IMR-90 (cell line): ENCODE measurements at regions not wholly inside any gene's neighbourhood (a gene's known extent, or its start where the extent isn't known, plus 50 kb on each side); places are given as distances from the start of the nearest gene placed in this dataset.

Experiments used
- ATAC-seq: fragments of 200-7000 bp; cut with Tn5 transposase; 2 replicates; pipeline ENCODE4 v1.9.1; 2020; ENCODE audit warnings: low read depth, mild to moderate bottlenecking, moderate library complexity
- BruUV-seq: library from RNA; stranded (reverse); fragments of 400-500 nt; replicated peaks from 2 replicates; lab custom pipeline; 2021; lab: Mats Ljungman, UMichigan
- CTCF ChIA-PET: fragments of 300-600 bp; formaldehyde crosslinking; extraction: SDS; loops from one replicate; lab custom pipeline; 2021; ENCODE audit warnings: antibody characterized with exemption; lab: Yijun Ruan, JAX
- POLR2A ChIA-PET: fragments of 300-600 bp; sonication (Branson Sonifier 250); formaldehyde crosslinking; loops from one replicate; lab custom pipeline; 2022; ENCODE audit warnings: antibody characterized with exemption; ENCODE audit not compliant: unreplicated experiment; lab: Charles Lee
- DNase-seq: peaks from one replicate; pipeline ENCODE4 v3.0.0; 2013
- H2AFZ ChIP-seq: replicated peaks from 2 replicates; pipeline ENCODE3; 2013; ENCODE audit warnings: low read length, mild to moderate bottlenecking; ENCODE audit not compliant: poor library complexity
- H2AK5ac ChIP-seq: 2 replicates; pipeline ENCODE4 v1.6.1; 2013; ENCODE audit warnings: low read depth, low read length, inconsistent platforms
- H2AK9ac ChIP-seq: replicated peaks from 2 replicates; pipeline ENCODE3; 2013; ENCODE audit warnings: mild to moderate bottlenecking, low read depth, low read length, moderate library complexity; ENCODE audit not compliant: poor library complexity
- H2BK120ac ChIP-seq: 2 replicates; pipeline ENCODE4 v1.6.1; 2013; ENCODE audit warnings: low read depth, low read length, inconsistent platforms
- H2BK15ac ChIP-seq: 3 replicates; pipeline ENCODE4 v1.6.1; 2013; ENCODE audit warnings: low read depth, low read length, inconsistent platforms
- H2BK20ac ChIP-seq: 2 replicates; pipeline ENCODE4 v1.6.1; 2013; ENCODE audit warnings: low read depth, mild to moderate bottlenecking, inconsistent platforms, low read length, moderate library complexity
- H2BK5ac ChIP-seq: 2 replicates; pipeline ENCODE4 v1.6.1; 2013; ENCODE audit warnings: mild to moderate bottlenecking, low read depth, low read length, inconsistent platforms; ENCODE audit not compliant: poor library complexity, severe bottlenecking
- H3K14ac ChIP-seq: replicated peaks from 2 replicates; pipeline ENCODE4 v1.6.1; 2013; ENCODE audit warnings: low read depth, low read length, inconsistent platforms
- H3K18ac ChIP-seq: 2 replicates; pipeline ENCODE4 v1.6.1; 2013; ENCODE audit warnings: low read depth, low read length, control low read depth
- H3K23ac ChIP-seq: 2 replicates; pipeline ENCODE4 v1.6.1; 2013; ENCODE audit warnings: low read depth, low read length, inconsistent platforms
- H3K27ac ChIP-seq: 2 replicates; pipeline ENCODE4 v1.5.1; 2013; ENCODE audit warnings: mild to moderate bottlenecking, control low read depth, low read length; ENCODE audit not compliant: insufficient read depth
- H3K27me3 ChIP-seq: 2 replicates; pipeline ENCODE4 v1.6.1; 2013; ENCODE audit warnings: low read length; ENCODE audit not compliant: control insufficient read depth, insufficient read depth
- H3K36me3 ChIP-seq: 2 replicates; pipeline ENCODE4 v1.6.1; 2013; ENCODE audit warnings: low read length, mixed read lengths; ENCODE audit not compliant: control insufficient read depth, insufficient read depth
- H3K4ac ChIP-seq: 2 replicates; pipeline ENCODE4 v1.6.1; 2013; ENCODE audit warnings: low read depth, low read length, inconsistent platforms
- H3K4me1 ChIP-seq: 2 replicates; pipeline ENCODE4 v1.6.1; 2013; ENCODE audit warnings: low read length, mixed read lengths; ENCODE audit not compliant: control insufficient read depth, insufficient read depth
- H3K4me2 ChIP-seq: 2 replicates; pipeline ENCODE4 v1.6.1; 2013; ENCODE audit warnings: low read depth, mild to moderate bottlenecking, control low read depth, low read length, moderate library complexity
- H3K4me3 ChIP-seq: 2 replicates; pipeline ENCODE4 v1.5.1; 2013; ENCODE audit warnings: low read depth, mild to moderate bottlenecking, control low read depth, low read length, moderate library complexity; ENCODE audit not compliant: insufficient read depth
- H3K56ac ChIP-seq: 2 replicates; pipeline ENCODE4 v1.6.1; 2013; ENCODE audit warnings: low read length, inconsistent platforms; ENCODE audit not compliant: insufficient read depth; ENCODE audit errors: extremely low read depth
- H3K79me1 ChIP-seq, 2 experiments: 2 replicates each; pipeline ENCODE4 v1.6.1; 2013; ENCODE audit warnings: low read length in 2 of 2, inconsistent platforms in 1 of 2, low read depth in 1 of 2
- H3K9ac ChIP-seq: 2 replicates; pipeline ENCODE4 v1.6.1; 2013; ENCODE audit warnings: low read depth, low read length, control low read depth
- H3K9me1 ChIP-seq: 2 replicates; pipeline ENCODE4 v1.6.1; 2013; ENCODE audit warnings: low read length, inconsistent platforms; ENCODE audit not compliant: insufficient read depth
- H3K9me3 ChIP-seq: 2 replicates; pipeline ENCODE4 v1.6.1; 2013; ENCODE audit warnings: low read length; ENCODE audit not compliant: control insufficient read depth, insufficient read depth
- H4K20me1 ChIP-seq: 2 replicates; pipeline ENCODE4 v1.6.1; 2013; ENCODE audit warnings: low read length, inconsistent platforms; ENCODE audit not compliant: insufficient read depth
- H4K5ac ChIP-seq: 2 replicates; pipeline ENCODE4 v1.6.1; 2013; ENCODE audit warnings: mild to moderate bottlenecking, low read depth, low read length, control low read depth
- H4K8ac ChIP-seq, 2 experiments: 2 replicates each; pipeline ENCODE4 v1.6.1; 2013; ENCODE audit warnings: low read depth in 2 of 2, low read length in 2 of 2, control low read depth in 1 of 2, inconsistent platforms in 1 of 2
- H4K91ac ChIP-seq: 2 replicates; pipeline ENCODE4 v1.6.1; 2013; ENCODE audit warnings: low read depth, low read length, inconsistent platforms; ENCODE audit not compliant: insufficient read depth
- BHLHE40 ChIP-seq: fragments of 150-350 bp; IDR thresholded peaks from 2 replicates; pipeline ENCODE4 v1.6.1; 2016; ENCODE audit warnings: mild to moderate bottlenecking, low read depth, low read length
- CEBPB ChIP-seq: IDR thresholded peaks from 2 replicates; pipeline ENCODE4 v1.6.1; 2012; ENCODE audit warnings: low read depth, low read length, improper control_type of control experiment
- CTCF ChIP-seq: conservative IDR thresholded peaks from 2 replicates; pipeline ENCODE4 v1.5.1; 2012; ENCODE audit warnings: mild to moderate bottlenecking, low read depth, low read length, improper control_type of control experiment
- ELK1 ChIP-seq: fragments of 150-350 bp; IDR thresholded peaks from 2 replicates; pipeline ENCODE4 v1.6.1; 2016; ENCODE audit warnings: low read depth, mild to moderate bottlenecking, low read length, moderate library complexity, borderline replicate concordance
- FOS ChIP-seq: fragments of 150-350 bp; IDR thresholded peaks from 2 replicates; pipeline ENCODE4 v1.6.1; 2016; ENCODE audit warnings: low read depth, low read length
- MAFK ChIP-seq: IDR thresholded peaks from 2 replicates; pipeline ENCODE4 v1.6.1; 2012; ENCODE audit warnings: low read depth, low read length, improper control_type of control experiment
- MAZ ChIP-seq: IDR thresholded peaks from 2 replicates; pipeline ENCODE4 v1.6.1; 2012; ENCODE audit warnings: low read depth, mild to moderate bottlenecking, low read length, improper control_type of control experiment, moderate library complexity, borderline replicate concordance
- MXI1 ChIP-seq: IDR thresholded peaks from 2 replicates; pipeline ENCODE4 v1.6.1; 2012; ENCODE audit warnings: low read depth, mild to moderate bottlenecking, low read length, moderate library complexity, borderline replicate concordance
- NFE2L2 ChIP-seq: fragments of 150-350 bp; IDR thresholded peaks from 2 replicates; pipeline ENCODE4 v1.6.1; 2016; ENCODE audit warnings: low read depth, mild to moderate bottlenecking, low read length
- POLR2A ChIP-seq: IDR thresholded peaks from 2 replicates; pipeline ENCODE4 v1.6.1; 2012; ENCODE audit warnings: mild to moderate bottlenecking, low read depth, low read length
- RAD21 ChIP-seq: IDR thresholded peaks from 2 replicates; pipeline ENCODE4 v1.6.1; 2012; ENCODE audit warnings: low read length, improper control_type of control experiment
- RCOR1 ChIP-seq: IDR thresholded peaks from 2 replicates; pipeline ENCODE4 v1.6.1; 2012; ENCODE audit warnings: mild to moderate bottlenecking, low read length, improper control_type of control experiment; ENCODE audit not compliant: insufficient replicate concordance
- RFX5 ChIP-seq: IDR thresholded peaks from 2 replicates; pipeline ENCODE4 v1.8.0; 2012; ENCODE audit warnings: low read depth, mild to moderate bottlenecking, low read length, moderate library complexity
- USF2 ChIP-seq: fragments of 150-350 bp; IDR thresholded peaks from 2 replicates; pipeline ENCODE4 v1.6.1; 2017; ENCODE audit warnings: mild to moderate bottlenecking, antibody characterized with exemption, low read length, low read depth
- WGBS, 2 experiments: methylation state at CpG; one replicate each; pipeline versions ENCODE4 v1.1.5 to v1.1.7; 2013; ENCODE audit warnings: missing lambda C conversion rate in 2 of 2; ENCODE audit not compliant: insufficient read length in 1 of 2; ENCODE audit errors: extremely low coverage in 2 of 2; 5-methylcytosine and 5-hydroxymethylcytosine counted together
- dilution Hi-C: fragments of 300-500 bp; cut with HindIII; formaldehyde crosslinking; loops from one replicate; pipeline ENCODE4 v1.14.3; 2018; ENCODE audit warnings: low sequenced_read_pairs; ENCODE audit not compliant: unreplicated experiment
- in situ Hi-C: fragments of 300-500 bp; cut with MboI; formaldehyde crosslinking; loops from 3 replicates; pipeline ENCODE4 v1.14.3; 2019; ENCODE audit warnings: low sequenced_read_pairs, inconsistent platforms, mixed read lengths
- intact Hi-C: fragments of 100-400 bp; cut with micrococcal nuclease; formaldehyde crosslinking; loops from 2 replicates; pipeline ENCODE4 v1.10.0; 2022

- Histone ChIP-seq H3K27me3 (no peaks in the 10 kb centered on the region), H2BK5ac (no peak overlapping the region), H3K4me2 (no peak overlapping the region), H3K4me3 (no peak overlapping the region), H3K36me3 (no peaks in the 10 kb centered on the region), H3K18ac (no peak overlapping the region), H2AK5ac (no peak overlapping the region), H3K14ac (no peak overlapping the region), H4K20me1 (no peaks in the 10 kb centered on the region), H3K9ac (no peak overlapping the region), H3K4me1 (peaks cover 19% of the 10 kb centered on the region), H4K5ac (no peak overlapping the region), H3K23ac (no peak overlapping the region), H2BK20ac (peak overlapping the region; percentile 30; the same call in 1 of the 2 replicates), H3K56ac (no peak overlapping the region), H3K4ac (no peak overlapping the region), H3K79me1 (0 out of 4 replicates have a peak, but pooled peaks cover 0 to 5% of the 10 kb centered on the region in 2 experiments), H2AFZ (peak overlapping the region; percentile 9), H3K9me1 (peaks cover 17% of the 10 kb centered on the region), H4K91ac (no peak overlapping the region), H2AK9ac (no peak overlapping the region), H2BK120ac (0 out of 2 replicates have a peak overlapping the region, but pooled peaks have one; percentile 36), H3K9me3 (no peaks in the 10 kb centered on the region), H4K8ac (no peak overlapping the region), H2BK15ac (peak overlapping the region; percentile 45; the same call in 2 of the 3 replicates), H3K27ac (no peak overlapping the region)
- WGBS, 2 experiments: no CpG with 5 or more reads among the region's 5 CpGs
- ATAC-seq: no peak
- intact Hi-C loops: no loop called here
- ChIA-PET CTCF (no interaction called here), POLR2A (no interaction called here)
- TF ChIP-seq FOS: no peak
- no peak for TF ChIP-seq NFE2L2
- TF ChIP-seq CTCF: no peak
- no peak for TF ChIP-seq MXI1
- TF ChIP-seq RCOR1: no peak
- no peak for TF ChIP-seq BHLHE40
- no peak for TF ChIP-seq MAZ
- no peak for TF ChIP-seq RFX5
- no peak for TF ChIP-seq POLR2A
- no peak for TF ChIP-seq RAD21
- no peak for TF ChIP-seq MAFK
- TF ChIP-seq USF2: no peak
- TF ChIP-seq CEBPB: no peak
- no peak for TF ChIP-seq ELK1
- no TSS peak for BruUV-seq
- dilution Hi-C loops: no loop called here
- in situ Hi-C loops: no loop called here
- DNase-seq: no peak
Measured at GRCh38 chr13:28553971-28554370, 59.0 kb upstream of the FLT1 start.
